CD4-positive, alpha-beta T cell treated with Interleukin-15 for 1 hour (primary cell): ENCODE measurements at regions not wholly inside any gene's neighbourhood (a gene's known extent, or its start where the extent isn't known, plus 50 kb on each side); places are given as distances from the start of the nearest gene placed in this dataset.

Source experiments
- DNase-seq: peaks from one replicate; pipeline ENCODE4 v3.0.0-alpha.2; 2020

DNA sequence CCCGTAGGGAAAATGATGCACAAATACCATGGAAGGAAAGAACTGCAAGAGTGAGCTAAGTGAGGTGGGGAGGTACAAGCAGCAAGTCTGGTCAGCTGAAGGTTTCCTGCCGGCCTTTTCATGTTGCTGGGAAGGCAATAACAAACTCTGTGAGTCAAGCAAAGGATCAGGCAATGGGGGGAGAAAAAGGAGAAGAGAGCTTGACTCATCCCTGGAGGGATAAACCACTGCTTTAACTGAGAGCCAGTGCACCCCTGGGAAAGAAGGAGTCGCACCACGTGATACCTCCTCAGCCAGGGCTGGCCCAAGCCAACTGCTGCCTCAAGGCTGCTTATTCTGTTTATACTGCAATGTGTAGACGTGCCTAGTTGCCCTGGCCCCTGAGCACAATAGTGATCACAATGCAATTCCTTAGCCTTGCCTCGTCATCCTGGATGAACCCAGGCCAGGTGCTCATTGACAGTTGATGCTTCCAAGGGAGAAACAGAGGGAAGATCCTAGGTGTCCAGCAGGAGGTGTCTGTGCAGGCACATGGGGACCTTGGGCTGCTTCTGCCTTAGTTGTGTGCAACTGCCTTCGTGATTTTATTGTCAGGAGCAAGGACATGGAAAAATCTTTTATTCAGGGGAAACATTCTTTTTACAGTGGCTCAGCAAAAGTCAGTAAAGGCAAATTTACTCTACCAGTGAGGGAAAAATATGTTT lies 203.0 kb upstream of the TUT7 start:
- no peak for DNase-seq

GRCh38 chr9:86555661-86556060 lies 201.5 kb upstream of the TUT7 start:
- DNase-seq = no peak

GRCh38 chr9:86550401-86550800 lies 196.2 kb upstream of the TUT7 start:
- no peak for DNase-seq

DNA sequence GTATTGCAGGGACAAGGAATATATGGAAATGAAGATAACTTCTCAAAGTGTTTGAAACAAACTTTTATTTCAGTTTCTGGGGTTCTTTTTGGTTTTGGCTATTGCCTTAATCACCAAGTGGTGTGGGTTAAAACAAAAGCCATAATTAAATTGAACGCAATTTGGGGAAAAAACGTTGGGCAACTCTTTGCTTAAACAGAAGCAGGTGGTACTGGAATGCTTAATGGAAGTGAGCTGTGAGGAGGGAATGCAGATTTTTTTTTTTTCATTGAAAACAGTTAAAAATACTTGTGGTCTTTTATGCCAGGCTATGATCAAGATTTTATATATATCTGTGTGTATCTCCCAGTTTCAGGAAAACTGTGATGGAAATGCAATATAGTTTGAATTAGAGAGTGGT lies 195.7 kb upstream of the TUT7 start:
- no peak for DNase-seq

- DNase-seq = no peak
Measured at GRCh38 chr9:86549401-86549811, 195.2 kb upstream of the TUT7 start.

DNA sequence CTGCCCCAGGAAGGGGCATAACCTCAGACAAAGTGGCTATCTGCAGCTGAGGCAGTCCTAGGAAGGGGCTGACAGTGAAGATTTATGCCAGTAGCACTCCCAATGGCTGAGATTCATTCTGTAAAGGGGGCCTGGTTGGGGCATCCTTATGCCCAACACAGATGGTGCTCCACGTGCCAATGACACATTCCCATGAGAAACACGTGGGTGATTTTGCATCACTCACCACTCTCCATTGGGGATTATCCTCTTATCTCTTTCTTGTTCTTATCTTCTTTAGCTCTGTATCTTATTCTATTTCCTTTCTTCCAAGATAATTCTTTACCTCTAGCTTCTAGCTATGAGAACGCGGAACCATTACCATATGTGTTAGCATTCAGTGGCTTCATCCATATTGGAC lies 194.0 kb upstream of the TUT7 start:
- DNase-seq = no peak

DNA sequence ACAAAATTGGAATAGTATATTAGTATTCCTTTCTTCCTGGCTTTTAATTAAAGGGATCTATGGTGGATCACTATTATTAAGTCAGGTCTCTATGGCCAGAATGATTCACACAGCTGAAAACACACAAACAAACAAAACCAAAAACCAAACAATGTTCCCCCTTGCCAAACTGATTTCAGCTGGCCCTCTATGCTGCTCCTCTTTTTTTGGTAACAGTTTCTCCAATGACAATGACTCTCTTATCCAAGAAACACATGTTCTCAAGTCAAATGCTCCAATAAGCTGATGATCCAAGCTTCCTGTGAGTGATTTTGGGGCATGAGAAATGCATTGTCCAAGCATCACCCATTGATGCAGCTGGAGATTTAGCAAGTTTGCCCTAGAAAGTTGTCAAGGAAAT lies 193.4 kb upstream of the TUT7 start:
- no peak for DNase-seq

DNA sequence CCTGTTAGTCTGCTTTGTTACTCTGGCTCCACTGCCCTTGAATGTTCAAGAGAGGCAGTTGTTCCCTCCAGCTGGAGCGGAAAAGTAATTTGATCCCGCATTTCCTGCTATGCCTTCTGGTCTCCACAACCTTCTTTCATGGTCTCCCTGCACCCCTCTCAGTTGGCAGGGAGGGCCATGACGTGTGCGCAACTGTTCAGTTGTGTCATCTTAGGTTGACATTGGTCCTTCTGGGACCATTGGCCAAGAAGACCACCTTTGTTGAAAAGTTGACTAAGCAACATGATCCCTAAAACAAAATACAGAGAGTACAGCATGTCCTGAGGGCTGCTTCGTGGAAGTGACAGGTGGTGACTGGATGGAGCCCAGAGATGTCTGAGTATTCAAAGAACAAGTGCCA lies 192.5 kb upstream of the TUT7 start:
- no peak for DNase-seq

GRCh38 chr9:86545090-86545489 lies 190.9 kb upstream of the TUT7 start:
- no peak for DNase-seq

DNA sequence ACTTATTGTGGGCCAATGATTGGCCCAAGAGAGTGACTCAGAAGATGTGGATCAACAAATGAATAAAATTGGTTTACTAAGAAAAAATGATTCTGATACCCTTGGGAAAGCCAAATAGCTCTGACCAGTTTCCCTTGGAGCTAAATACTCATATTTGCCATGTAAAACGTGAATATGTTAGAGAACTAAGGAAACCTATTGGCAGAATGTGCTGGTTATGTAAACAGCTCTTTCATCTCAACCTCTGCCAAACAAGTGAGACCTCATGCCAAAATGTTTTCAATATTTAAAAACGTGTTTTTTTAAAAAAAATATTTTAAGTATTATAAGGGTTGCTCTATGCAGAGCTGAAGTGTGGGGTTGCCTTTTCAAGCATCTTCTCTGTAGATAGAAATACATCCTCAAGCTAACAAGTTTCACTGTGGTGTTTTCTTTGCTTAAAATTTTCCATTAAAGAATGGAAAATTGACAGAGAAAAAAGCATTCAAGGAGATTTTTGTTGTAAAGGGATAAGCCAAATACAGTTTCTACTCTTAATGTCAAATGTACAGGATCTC lies 186.9 kb upstream of the TUT7 start:
- no peak for DNase-seq

DNA sequence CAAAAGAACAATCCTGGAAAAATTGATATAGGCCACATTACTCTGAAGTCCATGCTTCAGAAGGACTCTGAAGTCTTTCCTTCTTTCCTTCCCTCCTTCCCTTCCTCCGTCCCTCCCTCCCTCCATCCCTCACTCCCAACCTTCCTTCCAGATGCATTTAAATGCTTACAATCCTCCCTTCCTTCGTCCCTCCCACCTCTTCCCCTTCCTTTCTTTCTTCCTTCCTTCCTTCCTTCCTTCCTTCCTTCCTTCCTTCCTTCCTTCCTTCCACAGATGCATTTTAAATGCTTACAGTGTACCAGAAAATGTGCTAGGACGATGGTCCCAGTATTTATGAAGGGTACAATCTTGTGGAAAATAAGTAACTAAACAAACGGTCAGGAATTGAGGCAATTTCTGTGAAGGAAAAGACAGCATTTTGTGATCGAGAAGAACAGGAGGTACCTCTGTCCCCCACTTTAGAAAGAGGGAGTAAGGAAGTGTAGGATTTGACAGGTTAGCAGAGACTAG lies 181.3 kb upstream of the TUT7 start:
- DNase-seq = no peak

GRCh38 chr9:86534572-86535258 lies 180.5 kb upstream of the TUT7 start:
- DNase-seq = no peak

DNA sequence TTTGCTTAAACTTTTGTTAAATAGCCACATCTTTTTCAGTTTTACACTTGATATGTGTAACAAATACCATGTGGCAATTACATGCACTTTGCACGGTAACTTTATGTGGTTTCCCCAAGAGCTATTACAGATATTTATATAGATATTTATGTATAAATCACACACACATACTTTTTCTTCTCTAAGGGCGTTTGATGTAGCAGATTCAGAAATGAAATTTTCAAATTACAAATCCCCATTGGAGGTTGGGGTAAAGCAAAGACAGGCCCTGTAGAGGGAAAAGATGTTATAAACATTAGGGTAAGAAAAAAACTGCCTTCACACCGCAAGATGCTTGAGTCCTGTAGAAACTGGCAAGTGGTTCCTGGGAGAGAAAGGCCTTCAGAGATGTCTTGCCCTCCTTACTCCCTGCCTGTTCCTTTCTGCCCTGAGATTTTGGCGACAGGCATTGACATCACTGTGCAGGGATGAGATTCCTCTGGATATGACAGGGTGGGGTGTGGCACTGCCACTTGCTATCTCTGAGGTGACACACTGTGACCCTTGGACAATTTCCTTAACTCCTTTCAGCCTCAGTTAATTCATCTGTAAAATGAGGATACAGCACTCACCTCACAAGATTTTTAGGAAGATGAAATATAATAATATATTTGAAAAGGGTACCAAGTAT lies 177.9 kb upstream of the TUT7 start:
- no peak for DNase-seq

- DNase-seq = no peak
Measured at GRCh38 chr9:86531273-86531970, 177.2 kb upstream of the TUT7 start.

DNA sequence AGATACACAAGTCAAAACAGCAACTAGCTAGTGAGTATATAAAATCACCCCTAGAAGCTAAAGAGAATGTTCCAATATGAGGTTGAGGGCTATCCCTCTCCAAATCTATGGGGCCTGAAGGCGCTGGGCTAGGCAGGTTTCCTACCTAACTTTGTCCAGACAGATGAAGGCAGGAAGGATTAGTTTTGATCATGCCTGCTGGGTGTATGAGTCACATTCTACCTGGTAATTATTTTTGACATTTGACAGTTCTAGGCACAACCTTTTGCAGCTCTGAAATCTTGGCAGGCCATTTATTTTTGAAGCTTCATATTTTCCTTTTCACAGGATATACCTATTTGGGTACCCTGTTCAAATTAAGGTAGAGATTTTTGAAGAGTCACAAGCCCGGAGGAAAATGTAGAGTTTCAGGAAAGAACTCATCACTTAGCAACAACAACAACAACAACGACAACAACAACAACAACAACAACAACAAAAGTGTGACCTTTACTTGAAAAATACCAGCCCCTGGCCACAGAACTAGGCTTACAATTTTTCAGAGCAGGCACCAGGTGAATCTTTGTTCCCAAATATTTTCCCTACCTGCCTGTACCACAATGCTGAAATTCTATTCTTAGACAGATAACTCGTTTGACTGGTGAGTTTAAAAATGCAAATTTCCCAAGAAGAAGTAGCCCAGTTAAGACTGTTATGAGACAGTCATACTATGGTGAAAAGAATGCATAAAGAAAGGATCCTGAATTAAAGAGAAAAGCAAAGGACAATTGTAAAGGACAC lies 175.5 kb upstream of the TUT7 start:
- DNase-seq = no peak

GRCh38 chr9:86526021-86526420 lies 171.8 kb upstream of the TUT7 start:
- no peak for DNase-seq

- DNase-seq = no peak
Measured at GRCh38 chr9:86525182-86525581, 171.0 kb upstream of the TUT7 start.

DNA sequence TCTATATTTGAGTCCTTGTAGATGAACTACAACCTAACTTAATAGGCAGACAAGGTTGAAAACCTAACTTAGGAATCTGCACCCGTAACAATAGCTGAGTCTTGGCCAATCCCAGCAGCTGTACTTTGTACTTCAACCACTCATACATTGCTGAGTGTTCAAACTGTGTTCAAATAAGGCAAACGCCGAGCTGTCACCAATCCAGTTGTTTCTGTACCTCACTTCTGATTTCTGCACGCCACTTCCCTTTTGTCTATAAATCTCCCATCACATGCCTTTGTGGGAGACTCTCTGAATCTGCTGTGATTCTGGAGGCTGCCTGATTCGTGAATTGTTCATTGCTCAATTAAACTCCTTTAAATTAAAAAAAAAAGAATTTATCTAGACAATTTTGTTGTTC lies 167.8 kb upstream of the TUT7 start:
- DNase-seq = no peak

- DNase-seq = no peak
Measured at GRCh38 chr9:86521322-86521721, 167.1 kb upstream of the TUT7 start.

GRCh38 chr9:86519066-86519615 lies 164.9 kb upstream of the TUT7 start:
- DNase-seq = no peak

DNA sequence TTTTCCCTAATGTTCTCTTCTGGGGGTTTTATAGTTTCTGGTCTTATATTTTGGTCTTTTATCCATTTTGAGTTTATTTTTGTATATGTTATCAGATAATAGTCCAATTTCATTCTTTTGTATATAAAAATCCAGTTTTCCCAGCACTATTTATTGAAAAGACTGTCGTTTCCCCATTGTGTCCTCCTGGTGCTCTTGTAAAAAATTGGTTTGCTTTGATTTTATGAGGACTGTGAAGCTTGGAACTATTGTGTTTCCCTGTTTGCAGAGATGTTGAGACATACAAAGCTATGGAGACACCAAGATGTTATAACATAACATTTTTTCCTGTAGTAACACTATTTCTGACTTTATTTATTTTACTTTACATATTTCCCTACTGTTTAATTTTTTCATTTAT lies 163.3 kb upstream of the TUT7 start:
- no peak for DNase-seq

GRCh38 chr9:86516564-86516963 lies 162.4 kb upstream of the TUT7 start:
- no peak for DNase-seq
